Right lobe of liver (tissue), 4 donors: ENCODE measurements at regions not wholly inside any gene's neighbourhood (a gene's known extent, or its start where the extent isn't known, plus 50 kb on each side); places are given as distances from the start of the nearest gene placed in this dataset.

Experiments
- CTCF ChIP-seq, 4 donors: fragments of 200-600 bp in 3 of 4; fragments of 450-650 bp in 1 of 4; IDR thresholded peaks; one replicate each; pipeline versions ENCODE4 v1.5.1 to v1.8.0; 2016 to 2022; ENCODE audit warnings: antibody characterized with exemption in 4 of 4, mild to moderate bottlenecking in 2 of 4
- POLR2A ChIP-seq: fragments of 450-650 bp; IDR thresholded peaks from one replicate; pipeline ENCODE4 v1.6.1; 2017; ENCODE audit warnings: antibody characterized with exemption, mild to moderate bottlenecking
- donor health status: DM: no; HTN: no; CAD: no.
- donor health status: DM: no; HTN: no; CAD: no.
- donor health status: DM: no; HTN: yes; CAD: no.

DNA sequence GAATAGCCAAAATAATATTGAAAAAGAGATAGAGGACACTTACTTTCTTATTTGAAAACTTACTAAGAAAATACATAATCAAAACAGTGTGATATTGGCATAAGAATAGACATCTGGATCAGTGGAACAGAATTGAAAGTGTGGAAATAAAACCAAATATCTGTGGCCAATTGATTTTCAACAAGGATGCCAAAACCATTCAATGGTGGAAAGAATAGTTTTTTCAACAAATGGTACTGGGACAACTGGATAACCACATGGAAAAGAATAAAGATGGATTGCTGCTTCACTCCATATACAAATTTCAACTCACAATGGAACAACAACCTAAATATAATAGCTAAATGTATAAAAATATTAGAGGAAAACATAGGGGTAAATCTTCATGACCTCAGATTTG is 152.5 kb upstream of the GPR149 start:
- no peak for TF ChIP-seq CTCF (IDR thresholded peaks at IDR 0.05)
- no peak for TF ChIP-seq POLR2A
